GM18502 (cell line): ENCODE measurements at regions not wholly inside any gene's neighbourhood (a gene's known extent, or its start where the extent isn't known, plus 50 kb on each side); places are given as distances from the start of the nearest gene placed in this dataset.
"Not testable (repeated sequence)": the region's sequence is repeated elsewhere in the genome, so short reads cannot be mapped to it uniquely, and the experiment has no call there.

Experiments
- ATAC-seq: cut with Tn5 transposase; IDR thresholded peaks from one replicate; pipeline ENCODE4 v1.9.1; 2021; ENCODE audit warnings: mild to moderate bottlenecking; ENCODE audit not compliant: unreplicated experiment, poor library complexity

GRCh38 chr11:130668751-130669150, 220.3 kb downstream of the ADAMTS15 start:
- no peak for ATAC-seq

GRCh38 chr11:130670200-130670599, 221.8 kb downstream of the ADAMTS15 start:
- ATAC-seq = no peak

GRCh38 chr11:130671801-130672700, 223.6 kb downstream of the ADAMTS15 start:
- ATAC-seq = no peak

- no peak for ATAC-seq
Measured at GRCh38 chr11:130672911-130673310, 224.5 kb downstream of the ADAMTS15 start.

- no peak for ATAC-seq
Measured at GRCh38 chr11:130673698-130674097, 225.3 kb downstream of the ADAMTS15 start.

GRCh38 chr11:130674686-130675308, 226.4 kb downstream of the ADAMTS15 start:
- ATAC-seq = no peak

- ATAC-seq = no peak
Measured at GRCh38 chr11:130675371-130675821, 227.0 kb downstream of the ADAMTS15 start.

- ATAC-seq = no peak
Measured at GRCh38 chr11:130675917-130676316, 227.5 kb downstream of the ADAMTS15 start.

- ATAC-seq = no peak
Measured at GRCh38 chr11:130677486-130678153, 229.2 kb downstream of the ADAMTS15 start.

GRCh38 chr11:130679247-130679646, 230.8 kb downstream of the ADAMTS15 start:
- no peak for ATAC-seq

- ATAC-seq = not testable (repeated sequence)
Measured at GRCh38 chr11:130682471-130682870, 233.8 kb downstream of the SNX19 start.

- no peak for ATAC-seq
Measured at GRCh38 chr11:130689222-130689908, 226.9 kb downstream of the SNX19 start.

GRCh38 chr11:130691581-130691980, 224.7 kb downstream of the SNX19 start:
- no peak for ATAC-seq

- ATAC-seq = no peak
Measured at GRCh38 chr11:130692220-130692619, 224.1 kb downstream of the SNX19 start.

GRCh38 chr11:130693543-130693942, 222.7 kb downstream of the SNX19 start:
- no peak for ATAC-seq

- ATAC-seq = no peak
Measured at GRCh38 chr11:130694488-130695045, 221.7 kb downstream of the SNX19 start.

GRCh38 chr11:130698174-130698573, 218.1 kb downstream of the SNX19 start:
- no peak for ATAC-seq

- no peak for ATAC-seq
Measured at GRCh38 chr11:130699561-130699960, 216.7 kb downstream of the SNX19 start.

- ATAC-seq = no peak
Measured at GRCh38 chr11:130700092-130700491, 216.2 kb downstream of the SNX19 start.
